ENCODE measurements at regions not wholly inside any gene's neighbourhood (a gene's known extent, or its start where the extent isn't known, plus 50 kb on each side); places are given as distances from the start of the nearest gene placed in this dataset.
A peak's percentile ranks its signal among the peaks of the same experiment; 100 is the strongest.

GRCh38 chr12:97368462-97369163 is 94.0 kb upstream of the RMST start:
- no peak overlapping the region for H3K27ac Mint-ChIP-seq
- peak; percentile 22 for TF ChIP-seq CTCF (conservative IDR thresholded peaks at IDR 0.05)
- Histone ChIP-seq H3K9me3 (ENCODE audit: control insufficient read depth, low read length) (no peaks in the 10 kb centered on the region), H3K4me1 (ENCODE audit: control insufficient read depth, insufficient read depth, low read length) (peaks cover 7% of the 10 kb centered on the region), H3K27me3 (ENCODE audit: control insufficient read depth, insufficient read depth, low read length, poor library complexity, severe bottlenecking) (no peaks in the 10 kb centered on the region), H3K4me3 (ENCODE audit: low read length) (no peak overlapping the region), H3K27ac (ENCODE audit: low read depth, low read length) (no peak overlapping the region), H3K36me3 (ENCODE audit: control insufficient read depth, insufficient read depth, low read length) (no peaks in the 10 kb centered on the region), H3K9ac (ENCODE audit: extremely low read depth, low read length, poor library complexity, severe bottlenecking) (no peak overlapping the region)
- H3K4me3 Mint-ChIP-seq: no peak overlapping the region
- H3K27me3 Mint-ChIP-seq (ENCODE audit: insufficient read depth): no peaks in the 10 kb centered on the region
- WGBS, 2 experiments (ENCODE audit: insufficient coverage in 1 of 2, insufficient read length in 1 of 2): 76 to 92% methylated on average over 4 to 7 of the region's 7 CpGs
- H3K36me3 Mint-ChIP-seq (ENCODE audit: low read depth): no peaks in the 10 kb centered on the region
- H3K4me1 Mint-ChIP-seq: peaks cover 17% of the 10 kb centered on the region
- H3K9me3 Mint-ChIP-seq: no peaks in the 10 kb centered on the region
- peak; percentile 85 for DNase-seq

- no peaks in the 10 kb centered on the region for H3K36me3 Mint-ChIP-seq (ENCODE audit: low read depth)
- Histone ChIP-seq H3K9ac (ENCODE audit: extremely low read depth, low read length, poor library complexity, severe bottlenecking) (no peak overlapping the region), H3K27ac (ENCODE audit: low read depth, low read length) (no peak overlapping the region), H3K4me3 (ENCODE audit: low read length) (no peak overlapping the region), H3K36me3 (ENCODE audit: control insufficient read depth, insufficient read depth, low read length) (no peaks in the 10 kb centered on the region), H3K27me3 (ENCODE audit: control insufficient read depth, insufficient read depth, low read length, poor library complexity, severe bottlenecking) (no peaks in the 10 kb centered on the region), H3K4me1 (ENCODE audit: control insufficient read depth, insufficient read depth, low read length) (no peaks in the 10 kb centered on the region), H3K9me3 (ENCODE audit: control insufficient read depth, low read length) (peaks cover 8% of the 10 kb centered on the region)
- H3K9me3 Mint-ChIP-seq: no peaks in the 10 kb centered on the region
- WGBS, 2 experiments (ENCODE audit: insufficient coverage in 1 of 2, insufficient read length in 1 of 2): no CpG with 5 or more reads among the region's 2 CpGs
- no peak overlapping the region for H3K4me3 Mint-ChIP-seq
- TF ChIP-seq CTCF (conservative IDR thresholded peaks at IDR 0.05): no peak
- no peak overlapping the region for H3K27ac Mint-ChIP-seq
- H3K27me3 Mint-ChIP-seq (ENCODE audit: insufficient read depth): no peaks in the 10 kb centered on the region
- H3K4me1 Mint-ChIP-seq: peaks cover 11% of the 10 kb centered on the region
- no peak for DNase-seq
These were observed 87.3 kb upstream of the RMST start for GRCh38 chr12:97375310-97375709.

GRCh38 chr12:97380440-97380839 is 82.2 kb upstream of the RMST start:
- WGBS, 2 experiments (ENCODE audit: insufficient coverage in 1 of 2, insufficient read length in 1 of 2): 86 to 94% methylated on average over 2 of the region's 2 CpGs
- H3K4me1 ChIP-seq (ENCODE audit: control insufficient read depth, insufficient read depth, low read length): no peaks in the 10 kb centered on the region
- no peaks in the 10 kb centered on the region for H3K27me3 ChIP-seq (ENCODE audit: control insufficient read depth, insufficient read depth, low read length, poor library complexity, severe bottlenecking)
- H3K4me3 Mint-ChIP-seq: no peak overlapping the region
- no peak for TF ChIP-seq CTCF (conservative IDR thresholded peaks at IDR 0.05)
- H3K9ac ChIP-seq (ENCODE audit: extremely low read depth, low read length, poor library complexity, severe bottlenecking): no peak overlapping the region
- H3K9me3 Mint-ChIP-seq: peaks cover 8% of the 10 kb centered on the region
- no peak overlapping the region for H3K27ac ChIP-seq (ENCODE audit: low read depth, low read length)
- H3K36me3 Mint-ChIP-seq (ENCODE audit: low read depth): no peaks in the 10 kb centered on the region
- no peak overlapping the region for H3K4me3 ChIP-seq (ENCODE audit: low read length)
- no peak overlapping the region for H3K27ac Mint-ChIP-seq
- no peaks in the 10 kb centered on the region for H3K36me3 ChIP-seq (ENCODE audit: control insufficient read depth, insufficient read depth, low read length)
- peaks cover 11% of the 10 kb centered on the region for H3K4me1 Mint-ChIP-seq
- no peaks in the 10 kb centered on the region for H3K27me3 Mint-ChIP-seq (ENCODE audit: insufficient read depth)
- DNase-seq: no peak
- H3K9me3 ChIP-seq (ENCODE audit: control insufficient read depth, low read length): peaks cover 26% of the 10 kb centered on the region

Measured in endodermal cell (in vitro differentiated cells).